CD14-positive monocyte (primary cell): ENCODE measurements at regions not wholly inside any gene's neighbourhood (a gene's known extent, or its start where the extent isn't known, plus 50 kb on each side); places are given as distances from the start of the nearest gene placed in this dataset.

Experiments used
- DNase-seq, 3 donors: peaks; one replicate each; pipeline ENCODE4 v3.0.0-alpha.2; 2011 to 2022
- H2AFZ ChIP-seq: 2 replicates; pipeline ENCODE4 v1.6.0; 2012; ENCODE audit warnings: mild to moderate bottlenecking, low read depth, low read length, inconsistent platforms; ENCODE audit not compliant: insufficient read depth, poor library complexity, severe bottlenecking
- H3K27ac ChIP-seq, 2 donors: 1 replicate in 1 of 2; 2 replicates in 1 of 2; pipeline ENCODE4 v1.5.1; 2012 to 2013; ENCODE audit warnings: low read length in 2 of 2, control low read depth in 1 of 2, inconsistent platforms in 1 of 2, low read depth in 1 of 2, mild to moderate bottlenecking in 1 of 2
- H3K27me3 ChIP-seq, 2 donors: one replicate each; pipeline versions ENCODE4 v1.6.0 to v1.6.1; 2011 to 2013; ENCODE audit warnings: low read length in 2 of 2; ENCODE audit not compliant: control insufficient read depth in 2 of 2, insufficient read depth in 2 of 2
- H3K36me3 ChIP-seq, 2 donors: replicated peaks in 1 of 2; 1 replicate in 1 of 2; 2 replicates in 1 of 2; pipeline versions ENCODE4 v1.5.1 to v1.6.1; 2012 to 2013; ENCODE audit warnings: low read length in 2 of 2, control low read depth in 1 of 2, inconsistent platforms in 1 of 2, mild to moderate bottlenecking in 1 of 2; ENCODE audit not compliant: insufficient read depth in 2 of 2, control insufficient read depth in 1 of 2
- H3K4me1 ChIP-seq, 2 donors: 1 replicate in 1 of 2; 2 replicates in 1 of 2; pipeline versions ENCODE4 v1.5.1 to v1.6.1; 2012 to 2013; ENCODE audit warnings: low read length in 2 of 2, control low read depth in 1 of 2, inconsistent platforms in 1 of 2, mild to moderate bottlenecking in 1 of 2, moderate library complexity in 1 of 2; ENCODE audit not compliant: insufficient read depth in 2 of 2, control insufficient read depth in 1 of 2
- H3K4me2 ChIP-seq: replicated peaks from 2 replicates; pipeline ENCODE3; 2012; ENCODE audit warnings: low read length, moderate library complexity, mild to moderate bottlenecking; ENCODE audit not compliant: poor library complexity, severe bottlenecking; ENCODE audit errors: extremely low read depth
- H3K4me3 ChIP-seq, 3 experiments: fragments of 200-600 bp in 1 of 3; sonication (generic) in 1 of 3; replicated peaks in 1 of 3; 1 replicate in 2 of 3; 2 replicates in 1 of 3; pipeline ENCODE4 v1.5.1; 2011 to 2013; ENCODE audit warnings: low read length in 3 of 3, mild to moderate bottlenecking in 3 of 3, control low read depth in 2 of 3, low read depth in 2 of 3, inconsistent platforms in 1 of 3, moderate library complexity in 1 of 3
- H3K79me2 ChIP-seq: 2 replicates; pipeline ENCODE4 v1.6.0; 2012; ENCODE audit warnings: mild to moderate bottlenecking, control low read depth, inconsistent platforms, low read length, moderate library complexity; ENCODE audit not compliant: insufficient read depth
- H3K9ac ChIP-seq: 2 replicates; pipeline ENCODE4 v1.6.0; 2017; ENCODE audit warnings: low read length, mild to moderate bottlenecking; ENCODE audit not compliant: insufficient read depth, poor library complexity, severe bottlenecking
- H3K9me3 ChIP-seq, 2 donors: replicated peaks in 1 of 2; 1 replicate in 1 of 2; 2 replicates in 1 of 2; pipeline versions ENCODE4 v1.5.1 to v1.6.1; 2012 to 2013; ENCODE audit warnings: low read length in 2 of 2, control low read depth in 1 of 2; ENCODE audit not compliant: control insufficient read depth in 1 of 2, insufficient read depth in 1 of 2
- H4K20me1 ChIP-seq: 2 replicates; pipeline ENCODE4 v1.6.0; 2012; ENCODE audit warnings: mild to moderate bottlenecking, low read length, control low read depth, moderate library complexity; ENCODE audit not compliant: insufficient read depth
- H3K27ac Mint-ChIP-seq, 7 donors: one replicate each; pipeline ENCODE4 v1.8.0; 2020; ENCODE audit warnings: mild to moderate bottlenecking in 7 of 7, mixed read lengths in 7 of 7, moderate library complexity in 6 of 7, inconsistent platforms in 2 of 7
- H3K27me3 Mint-ChIP-seq, 3 donors: one replicate each; pipeline ENCODE4 v1.8.0; 2021 to 2022; ENCODE audit warnings: low read depth in 3 of 3, mild to moderate bottlenecking in 3 of 3, mixed read lengths in 3 of 3, moderate library complexity in 3 of 3, inconsistent platforms in 1 of 3
- H3K36me3 Mint-ChIP-seq, 2 donors: one replicate each; pipeline ENCODE4 v1.8.0; 2020; ENCODE audit warnings: mixed read lengths in 2 of 2, inconsistent platforms in 1 of 2, mild to moderate bottlenecking in 1 of 2
- H3K4me1 Mint-ChIP-seq: one replicate; pipeline ENCODE4 v1.8.0; 2020; ENCODE audit warnings: mild to moderate bottlenecking, mixed read lengths
- H3K4me3 Mint-ChIP-seq, 2 donors: one replicate each; pipeline ENCODE4 v1.8.0; 2020; ENCODE audit warnings: mild to moderate bottlenecking in 2 of 2, mixed read lengths in 2 of 2, moderate library complexity in 1 of 2
- H3K9me3 Mint-ChIP-seq, 7 donors: one replicate each; pipeline ENCODE4 v1.8.0; 2020 to 2022; ENCODE audit warnings: mixed read lengths in 7 of 7, mild to moderate bottlenecking in 6 of 7, moderate library complexity in 6 of 7, inconsistent platforms in 2 of 7
- CTCF ChIP-seq: fragments of 200-600 bp; IDR thresholded peaks from one replicate; pipeline ENCODE4 v1.8.0; 2022; ENCODE audit warnings: antibody characterized with exemption, mild to moderate bottlenecking
- WGBS: methylation state at CpG from one replicate; pipeline ENCODE4 v1.1.5; 2013; ENCODE audit warnings: missing lambda C conversion rate; ENCODE audit not compliant: insufficient coverage; 5-methylcytosine and 5-hydroxymethylcytosine counted together
- intact Hi-C, 2 donors: fragments of 100-400 bp; cut with micrococcal nuclease; formaldehyde crosslinking; loops; one replicate each; pipeline versions ENCODE4 v1.15.0 to v1.15.1; 2023

GRCh38 chr2:126963390-126963789 lies 64.7 kb downstream of the TEX51 start:
- Mint-ChIP-seq H3K4me1 (no peaks in the 10 kb centered on the region), H3K4me3 (no peak overlapping the region), H3K27ac (no peak overlapping the region), H3K36me3 (no peaks in the 10 kb centered on the region), H3K27me3 (peaks cover 4 to 11% (median 9%) of the 10 kb centered on the region in 3 donors), H3K9me3 (peaks cover 4 to 23% (median 13%) of the 10 kb centered on the region in 7 donors)
- no peaks in the 10 kb centered on the region for H3K36me3 ChIP-seq
- intact Hi-C loops, result no loop called here
- H3K9ac ChIP-seq, result no peak overlapping the region
- no peaks in the 10 kb centered on the region for H3K27me3 ChIP-seq
- H3K9me3 ChIP-seq, result peaks cover 0 to 2% of the 10 kb centered on the region in 2 donors
- no peaks in the 10 kb centered on the region for H4K20me1 ChIP-seq
- no peak for TF ChIP-seq CTCF
- no peaks in the 10 kb centered on the region for H3K4me1 ChIP-seq
- no peak overlapping the region for H3K27ac ChIP-seq
- DNase-seq, result no peak
- H3K4me2 ChIP-seq, result no peak overlapping the region
- H2AFZ ChIP-seq, result no peak overlapping the region
- no peak overlapping the region for H3K4me3 ChIP-seq
- 96% methylated on average over 4 of the region's 5 CpGs for WGBS
- no peaks in the 10 kb centered on the region for H3K79me2 ChIP-seq

- no peaks in the 10 kb centered on the region for H3K36me3 Mint-ChIP-seq
- DNase-seq, result no peak
- no peak for TF ChIP-seq CTCF
- Histone ChIP-seq H3K4me3 (no peak overlapping the region), H3K4me1 (peaks cover 5 to 6% of the 10 kb centered on the region in 2 donors), H3K9me3 (peaks cover 0 to 2% of the 10 kb centered on the region in 2 donors), H3K36me3 (no peaks in the 10 kb centered on the region), H3K4me2 (no peak overlapping the region), H4K20me1 (no peaks in the 10 kb centered on the region), H3K27me3 (peaks cover 0 to 4% of the 10 kb centered on the region in 2 donors), H3K27ac (no peak overlapping the region), H2AFZ (no peak overlapping the region), H3K79me2 (no peaks in the 10 kb centered on the region), H3K9ac (no peak overlapping the region)
- intact Hi-C loops, result no loop called here
- H3K4me1 Mint-ChIP-seq, result no peaks in the 10 kb centered on the region
- peaks cover 12 to 32% (median 14%) of the 10 kb centered on the region in 3 donors for H3K27me3 Mint-ChIP-seq
- H3K4me3 Mint-ChIP-seq, result peak overlapping the region in 1 of 2 donors; percentile 42
- H3K9me3 Mint-ChIP-seq, result peaks cover 0 to 11% (median 3%) of the 10 kb centered on the region in 7 donors
- H3K27ac Mint-ChIP-seq, result no peak overlapping the region
- WGBS, result 100% methylated on average over 1 of the region's 1 CpG
Observed at GRCh38 chr2:126966601-126967000, 67.9 kb downstream of the TEX51 start.
